ENCODE measurements at regions not wholly inside any gene's neighbourhood (a gene's known extent, or its start where the extent isn't known, plus 50 kb on each side); places are given as distances from the start of the nearest gene placed in this dataset.

- no peaks in the 10 kb centered on the region for H3K27me3 ChIP-seq (ENCODE audit: insufficient read depth, low read depth)
- H3K36me3 ChIP-seq (ENCODE audit: low read depth): no peaks in the 10 kb centered on the region
- no peaks in the 10 kb centered on the region for H3K79me2 ChIP-seq (ENCODE audit: low read depth)
- no TSS peak for BruUV-seq (replicated peaks)
- TF ChIP-seq EZH2 (IDR thresholded peaks at IDR 0.05; ENCODE audit: low read depth): no peak
- TF ChIP-seq, protein P1, sequence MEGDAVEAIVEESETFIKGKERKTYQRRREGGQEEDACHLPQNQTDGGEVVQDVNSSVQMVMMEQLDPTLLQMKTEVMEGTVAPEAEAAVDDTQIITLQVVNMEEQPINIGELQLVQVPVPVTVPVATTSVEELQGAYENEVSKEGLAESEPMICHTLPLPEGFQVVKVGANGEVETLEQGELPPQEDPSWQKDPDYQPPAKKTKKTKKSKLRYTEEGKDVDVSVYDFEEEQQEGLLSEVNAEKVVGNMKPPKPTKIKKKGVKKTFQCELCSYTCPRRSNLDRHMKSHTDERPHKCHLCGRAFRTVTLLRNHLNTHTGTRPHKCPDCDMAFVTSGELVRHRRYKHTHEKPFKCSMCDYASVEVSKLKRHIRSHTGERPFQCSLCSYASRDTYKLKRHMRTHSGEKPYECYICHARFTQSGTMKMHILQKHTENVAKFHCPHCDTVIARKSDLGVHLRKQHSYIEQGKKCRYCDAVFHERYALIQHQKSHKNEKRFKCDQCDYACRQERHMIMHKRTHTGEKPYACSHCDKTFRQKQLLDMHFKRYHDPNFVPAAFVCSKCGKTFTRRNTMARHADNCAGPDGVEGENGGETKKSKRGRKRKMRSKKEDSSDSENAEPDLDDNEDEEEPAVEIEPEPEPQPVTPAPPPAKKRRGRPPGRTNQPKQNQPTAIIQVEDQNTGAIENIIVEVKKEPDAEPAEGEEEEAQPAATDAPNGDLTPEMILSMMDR (conservative IDR thresholded peaks at IDR 0.05): no peak
- no peaks in the 10 kb centered on the region for H3K4me1 ChIP-seq (replicated peaks; ENCODE audit: insufficient read depth)
- H3K4me3 ChIP-seq: no peak overlapping the region
- no peak for DNase-seq
- H4K20me1 ChIP-seq (ENCODE audit: insufficient read depth): no peaks in the 10 kb centered on the region
- H3K9me2 ChIP-seq (ENCODE audit: insufficient read depth): no peaks in the 10 kb centered on the region
- ChIA-PET CTCF (no interaction called here), POLR2A (ENCODE audit: unreplicated experiment) (no interaction called here)
- no peaks in the 10 kb centered on the region for H3F3A ChIP-seq (ENCODE audit: insufficient read depth, low read depth)
- no peaks in the 10 kb centered on the region for H3K9me3 ChIP-seq (ENCODE audit: insufficient read depth, low read depth)
- no peak overlapping the region for H3K4me2 ChIP-seq
- H3K27ac ChIP-seq: no peak overlapping the region
- H2AFZ ChIP-seq: no peak overlapping the region
- intact Hi-C loops (cut with micrococcal nuclease; ENCODE audit: unreplicated experiment): no loop called here
Observed at GRCh38 chr3:72554689-72555088, 293.6 kb downstream of the SHQ1 start.

DNA sequence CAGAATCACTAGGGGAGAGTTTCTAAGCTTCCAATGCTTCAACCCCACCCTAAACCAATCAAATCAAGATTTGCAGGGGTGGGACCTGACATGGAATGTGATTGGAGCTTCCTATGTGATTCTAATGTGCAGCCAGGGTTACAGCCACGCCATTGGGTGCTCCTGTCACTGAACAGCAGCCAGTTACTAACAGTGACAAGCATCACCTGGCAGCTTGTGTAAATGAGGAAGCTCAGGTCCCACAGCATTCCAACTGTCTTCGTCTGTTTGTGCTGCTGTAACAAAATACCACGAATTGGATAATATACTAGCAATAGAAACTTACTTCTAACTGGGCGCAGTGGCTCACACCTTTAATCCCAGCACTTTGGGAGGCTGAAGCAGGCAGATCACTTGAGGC is 294.9 kb downstream of the SHQ1 start:
- no peaks in the 10 kb centered on the region for H4K20me1 ChIP-seq (ENCODE audit: insufficient read depth)
- no peaks in the 10 kb centered on the region for H3K36me3 ChIP-seq (ENCODE audit: low read depth)
- no peak overlapping the region for H3K27ac ChIP-seq
- POLR2A ChIA-PET (ENCODE audit: unreplicated experiment): no interaction called here
- H3F3A ChIP-seq (ENCODE audit: insufficient read depth, low read depth): no peaks in the 10 kb centered on the region
- H3K4me1 ChIP-seq (replicated peaks; ENCODE audit: insufficient read depth): no peaks in the 10 kb centered on the region
- H3K9me3 ChIP-seq (ENCODE audit: insufficient read depth, low read depth): no peaks in the 10 kb centered on the region
- H3K9me2 ChIP-seq (ENCODE audit: insufficient read depth): no peaks in the 10 kb centered on the region
- intact Hi-C loops (cut with micrococcal nuclease; ENCODE audit: unreplicated experiment): no loop called here
- TF ChIP-seq EZH2 (IDR thresholded peaks at IDR 0.05; ENCODE audit: low read depth): no peak
- TF ChIP-seq, protein P1 (conservative IDR thresholded peaks at IDR 0.05): no peak
- DNase-seq: no peak
- CTCF ChIA-PET: no interaction called here
- no peak overlapping the region for H3K4me3 ChIP-seq
- no peak overlapping the region for H2AFZ ChIP-seq
- BruUV-seq (replicated peaks): no TSS peak
- no peaks in the 10 kb centered on the region for H3K79me2 ChIP-seq (ENCODE audit: low read depth)
- no peaks in the 10 kb centered on the region for H3K27me3 ChIP-seq (ENCODE audit: insufficient read depth, low read depth)
- no peak overlapping the region for H3K4me2 ChIP-seq

DNA sequence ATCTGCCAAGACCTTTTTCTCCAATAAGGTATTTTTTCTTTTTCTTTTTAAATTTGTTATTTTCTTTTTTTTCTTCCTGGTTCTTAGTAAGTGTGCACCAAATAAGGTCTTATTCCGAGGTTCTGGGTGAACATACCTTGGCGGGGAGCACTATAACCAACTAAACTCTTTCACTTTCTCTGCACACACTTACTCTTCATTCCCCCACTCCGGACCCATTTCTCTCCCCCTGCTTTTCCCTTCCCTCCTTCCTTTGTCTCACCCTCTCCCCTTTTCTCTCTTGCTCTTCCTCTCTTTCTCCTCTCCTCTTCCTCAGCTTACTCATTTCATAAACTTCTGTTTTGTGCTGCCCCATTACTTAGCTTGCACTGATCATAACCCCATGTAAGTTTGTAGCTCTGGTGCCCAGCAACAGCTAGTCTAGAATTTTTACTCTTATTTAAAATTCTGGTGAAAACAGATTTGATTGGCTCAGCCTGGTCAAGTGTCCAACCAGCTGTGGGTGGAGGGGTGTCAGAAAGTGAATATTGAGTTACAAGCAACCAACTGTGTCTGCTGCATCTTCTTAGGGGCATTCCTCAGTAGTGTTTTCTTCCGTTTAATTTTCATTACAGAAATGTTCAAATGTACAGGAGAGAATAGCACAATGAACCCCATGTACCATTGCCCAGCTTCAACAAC is 297.5 kb downstream of the SHQ1 start:
- no peaks in the 10 kb centered on the region for H3K79me2 ChIP-seq (ENCODE audit: low read depth)
- H4K20me1 ChIP-seq (ENCODE audit: insufficient read depth): no peaks in the 10 kb centered on the region
- H3K9me3 ChIP-seq (ENCODE audit: insufficient read depth, low read depth): no peaks in the 10 kb centered on the region
- ChIA-PET CTCF (no interaction called here), POLR2A (ENCODE audit: unreplicated experiment) (interaction anchor here (0.9 kb wide), 1 partner anchor 301 kb away, joined by 6 read pairs; no protein-coding TSS in a partner anchor)
- no peak overlapping the region for H2AFZ ChIP-seq
- H3K36me3 ChIP-seq (ENCODE audit: low read depth): no peaks in the 10 kb centered on the region
- no peaks in the 10 kb centered on the region for H3K4me1 ChIP-seq (replicated peaks; ENCODE audit: insufficient read depth)
- no peak overlapping the region for H3K4me3 ChIP-seq
- H3F3A ChIP-seq (ENCODE audit: insufficient read depth, low read depth): no peaks in the 10 kb centered on the region
- no TSS peak for BruUV-seq (replicated peaks)
- H3K9me2 ChIP-seq (ENCODE audit: insufficient read depth): no peaks in the 10 kb centered on the region
- no peak overlapping the region for H3K4me2 ChIP-seq
- TF ChIP-seq, protein P1 (conservative IDR thresholded peaks at IDR 0.05): no peak
- TF ChIP-seq EZH2 (IDR thresholded peaks at IDR 0.05; ENCODE audit: low read depth): no peak
- no peak overlapping the region for H3K27ac ChIP-seq
- intact Hi-C loops (cut with micrococcal nuclease; ENCODE audit: unreplicated experiment): no loop called here
- no peak for DNase-seq
- no peaks in the 10 kb centered on the region for H3K27me3 ChIP-seq (ENCODE audit: insufficient read depth, low read depth)
